CD4-positive, alpha-beta T cell treated with Interleukin-4 for 4 hours (primary cell): ENCODE measurements at regions not wholly inside any gene's neighbourhood (a gene's known extent, or its start where the extent isn't known, plus 50 kb on each side); places are given as distances from the start of the nearest gene placed in this dataset.
"Not testable (repeated sequence)": the region's sequence is repeated elsewhere in the genome, so short reads cannot be mapped to it uniquely, and the experiment has no call there.

Experiments
- DNase-seq: peaks from one replicate; pipeline ENCODE4 v3.0.0-alpha.2; 2020

GRCh38 chr3:110016235-110016815 is 679.0 kb upstream of the DPPA4 start:
- no peak for DNase-seq

- no peak for DNase-seq
Observed at GRCh38 chr3:110017304-110017703, 680.0 kb upstream of the DPPA4 start.

- no peak for DNase-seq
Observed at GRCh38 chr3:110021659-110022058, 684.3 kb upstream of the DPPA4 start.

GRCh38 chr3:110023022-110023421 is 685.7 kb upstream of the DPPA4 start:
- not testable (repeated sequence) for DNase-seq

- no peak for DNase-seq
Observed at GRCh38 chr3:110026421-110026820, 689.1 kb upstream of the DPPA4 start.

- DNase-seq: no peak
Observed at GRCh38 chr3:110027446-110028080, 690.2 kb upstream of the DPPA4 start.

GRCh38 chr3:110031975-110032374 is 694.6 kb upstream of the DPPA4 start:
- DNase-seq: no peak

GRCh38 chr3:110059431-110059830 is 722.1 kb upstream of the DPPA4 start:
- DNase-seq: no peak

- no peak for DNase-seq
Observed at GRCh38 chr3:110062716-110063115, 725.4 kb upstream of the DPPA4 start.

- no peak for DNase-seq
Observed at GRCh38 chr3:110063178-110063577, 725.8 kb upstream of the DPPA4 start.

- no peak for DNase-seq
Observed at GRCh38 chr3:110066206-110066605, 728.9 kb upstream of the DPPA4 start.

GRCh38 chr3:110067527-110067926 is 730.2 kb upstream of the DPPA4 start:
- no peak for DNase-seq

GRCh38 chr3:110069761-110070160 is 732.4 kb upstream of the DPPA4 start:
- DNase-seq: no peak

- no peak for DNase-seq
Observed at GRCh38 chr3:110070161-110070916, 733.0 kb upstream of the DPPA4 start.

- DNase-seq: no peak
Observed at GRCh38 chr3:110074095-110074494, 736.7 kb upstream of the DPPA4 start.

- no peak for DNase-seq
Observed at GRCh38 chr3:110077093-110077492, 739.7 kb upstream of the DPPA4 start.

GRCh38 chr3:110093411-110093810 is 756.1 kb upstream of the DPPA4 start:
- DNase-seq: no peak

- no peak for DNase-seq
Observed at GRCh38 chr3:110093812-110094401, 756.6 kb upstream of the DPPA4 start.

GRCh38 chr3:110099711-110100110 is 762.4 kb upstream of the DPPA4 start:
- DNase-seq: no peak

GRCh38 chr3:110101361-110101760 is 764.0 kb upstream of the DPPA4 start:
- no peak for DNase-seq

GRCh38 chr3:110106805-110107204 is 769.5 kb upstream of the DPPA4 start:
- DNase-seq: no peak

GRCh38 chr3:110123946-110124345 is 786.6 kb upstream of the DPPA4 start:
- DNase-seq: no peak

GRCh38 chr3:110126065-110126464 is 788.7 kb upstream of the DPPA4 start:
- no peak for DNase-seq

- no peak for DNase-seq
Observed at GRCh38 chr3:110133971-110134370, 796.6 kb upstream of the DPPA4 start.
